Esophagus squamous epithelium (tissue), 4 donors: ENCODE measurements at regions not wholly inside any gene's neighbourhood (a gene's known extent, or its start where the extent isn't known, plus 50 kb on each side); places are given as distances from the start of the nearest gene placed in this dataset.

Source experiments
- CTCF ChIP-seq, 6 experiments: fragments of 450-650 bp in 4 of 6; fragments of 200-600 bp in 2 of 6; sonication (generic) in 2 of 6; IDR thresholded peaks; one replicate each; pipeline ENCODE4 v1.5.1; 2016 to 2019; ENCODE audit warnings: antibody characterized with exemption in 6 of 6, mild to moderate bottlenecking in 4 of 6, moderate library complexity in 4 of 6
- POLR2A ChIP-seq, 4 donors: fragments of 450-650 bp; IDR thresholded peaks; one replicate each; pipeline ENCODE4 v1.6.1; 2017; ENCODE audit warnings: antibody characterized with exemption in 4 of 4, mild to moderate bottlenecking in 4 of 4, moderate library complexity in 3 of 4

GRCh38 chrX:97984641-97985040, 1100.9 kb downstream of the RPA4 start:
- TF ChIP-seq CTCF (IDR thresholded peaks at IDR 0.05) = no peak
- TF ChIP-seq POLR2A (IDR thresholded peaks at IDR 0.05) = no peak
